HEK293 (cell line): ENCODE measurements at regions not wholly inside any gene's neighbourhood (a gene's known extent, or its start where the extent isn't known, plus 50 kb on each side); places are given as distances from the start of the nearest gene placed in this dataset.

Source experiments
- KLF7 ChIP-seq: fragments of 450-650 bp; formaldehyde crosslinking; IDR thresholded peaks from 2 replicates; pipeline ENCODE4 v1.5.1; 2016; ENCODE audit warnings: missing biosample characterization, missing genetic modification characterization, borderline replicate concordance
- REPIN1 ChIP-seq: fragments of 450-650 bp; formaldehyde crosslinking; IDR thresholded peaks from 2 replicates; pipeline ENCODE4 v1.5.1; 2017; ENCODE audit warnings: missing biosample characterization, missing genetic modification characterization, low read depth
- TF ChIP-seq, protein P1 (sequence below): fragments of 450-650 bp; formaldehyde crosslinking; IDR thresholded peaks from 2 replicates; pipeline ENCODE4 v1.5.1; 2016; ENCODE audit warnings: missing biosample characterization, missing genetic modification characterization

DNA sequence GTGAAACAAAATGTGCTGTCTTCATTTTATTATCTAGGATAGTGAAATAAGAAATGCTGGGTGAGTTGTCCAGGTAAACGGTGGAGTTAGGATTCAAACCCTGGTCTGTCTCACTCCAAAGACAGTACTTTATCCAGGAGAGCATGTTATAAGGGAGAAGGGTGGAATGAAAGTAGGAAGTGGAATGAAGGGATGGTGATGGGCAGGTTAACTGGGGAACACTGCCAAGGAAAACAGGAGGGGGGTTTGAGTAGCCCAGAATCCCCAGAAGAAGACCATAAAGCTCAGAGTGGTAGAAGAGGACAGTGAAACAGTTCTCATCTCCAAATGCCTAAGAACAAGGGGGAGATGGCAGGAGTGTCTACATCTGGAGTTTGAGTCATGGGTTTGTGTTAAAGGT, 169.0 kb downstream of the BARX2 start:
- TF ChIP-seq, protein P1, sequence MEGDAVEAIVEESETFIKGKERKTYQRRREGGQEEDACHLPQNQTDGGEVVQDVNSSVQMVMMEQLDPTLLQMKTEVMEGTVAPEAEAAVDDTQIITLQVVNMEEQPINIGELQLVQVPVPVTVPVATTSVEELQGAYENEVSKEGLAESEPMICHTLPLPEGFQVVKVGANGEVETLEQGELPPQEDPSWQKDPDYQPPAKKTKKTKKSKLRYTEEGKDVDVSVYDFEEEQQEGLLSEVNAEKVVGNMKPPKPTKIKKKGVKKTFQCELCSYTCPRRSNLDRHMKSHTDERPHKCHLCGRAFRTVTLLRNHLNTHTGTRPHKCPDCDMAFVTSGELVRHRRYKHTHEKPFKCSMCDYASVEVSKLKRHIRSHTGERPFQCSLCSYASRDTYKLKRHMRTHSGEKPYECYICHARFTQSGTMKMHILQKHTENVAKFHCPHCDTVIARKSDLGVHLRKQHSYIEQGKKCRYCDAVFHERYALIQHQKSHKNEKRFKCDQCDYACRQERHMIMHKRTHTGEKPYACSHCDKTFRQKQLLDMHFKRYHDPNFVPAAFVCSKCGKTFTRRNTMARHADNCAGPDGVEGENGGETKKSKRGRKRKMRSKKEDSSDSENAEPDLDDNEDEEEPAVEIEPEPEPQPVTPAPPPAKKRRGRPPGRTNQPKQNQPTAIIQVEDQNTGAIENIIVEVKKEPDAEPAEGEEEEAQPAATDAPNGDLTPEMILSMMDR (tag by site-specific recombination), result no peak
- no peak for TF ChIP-seq REPIN1 (tag by site-specific recombination)
- no peak for TF ChIP-seq KLF7 (tag by site-specific recombination)
